Uterus (tissue), 2 donors: ENCODE measurements at regions not wholly inside any gene's neighbourhood (a gene's known extent, or its start where the extent isn't known, plus 50 kb on each side); places are given as distances from the start of the nearest gene placed in this dataset.

Experiments used
- POLR2A ChIP-seq, 2 donors: fragments of 450-650 bp; IDR thresholded peaks; one replicate each; pipeline ENCODE4 v1.6.1; 2016; ENCODE audit warnings: antibody characterized with exemption in 2 of 2, mild to moderate bottlenecking in 1 of 2, moderate library complexity in 1 of 2
- TF ChIP-seq, protein P1 (sequence below), 4 experiments: fragments of 200-600 bp in 2 of 4; fragments of 450-650 bp in 2 of 4; sonication (generic) in 2 of 4; IDR thresholded peaks; one replicate each; pipeline ENCODE4 v1.5.1; 2016 to 2019; ENCODE audit warnings: antibody characterized with exemption in 4 of 4, mild to moderate bottlenecking in 2 of 4, moderate library complexity in 1 of 4

DNA sequence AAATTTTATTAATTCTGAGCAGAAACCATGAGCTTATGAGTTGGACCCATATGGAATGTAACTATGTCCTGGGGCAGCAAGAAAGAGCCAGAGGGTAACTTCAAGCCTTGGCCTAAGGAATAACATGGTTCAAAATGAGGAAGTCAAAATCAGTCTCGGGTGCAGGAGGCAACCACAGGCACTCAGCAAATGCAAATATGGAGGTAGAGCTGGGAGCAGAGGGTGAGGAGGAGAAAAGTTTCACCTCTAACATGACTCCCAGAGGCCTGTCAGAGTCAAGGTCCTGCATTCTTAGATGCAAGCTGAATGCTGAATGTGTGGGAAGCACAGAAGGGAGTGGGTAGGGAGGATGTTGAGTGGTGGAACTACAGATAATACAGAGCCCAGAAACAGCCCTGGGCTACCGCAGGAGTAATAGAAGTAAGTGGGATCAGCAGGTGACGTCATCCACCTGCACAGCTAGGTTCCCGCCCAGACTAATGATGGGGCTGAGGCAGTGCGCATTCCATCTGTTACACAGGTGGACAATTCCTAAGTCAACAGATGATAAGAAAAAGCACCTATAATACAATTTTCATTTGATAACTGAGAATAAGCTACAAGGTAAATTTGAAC lies 279.8 kb upstream of the ARRDC4 start:
- TF ChIP-seq, protein P1, sequence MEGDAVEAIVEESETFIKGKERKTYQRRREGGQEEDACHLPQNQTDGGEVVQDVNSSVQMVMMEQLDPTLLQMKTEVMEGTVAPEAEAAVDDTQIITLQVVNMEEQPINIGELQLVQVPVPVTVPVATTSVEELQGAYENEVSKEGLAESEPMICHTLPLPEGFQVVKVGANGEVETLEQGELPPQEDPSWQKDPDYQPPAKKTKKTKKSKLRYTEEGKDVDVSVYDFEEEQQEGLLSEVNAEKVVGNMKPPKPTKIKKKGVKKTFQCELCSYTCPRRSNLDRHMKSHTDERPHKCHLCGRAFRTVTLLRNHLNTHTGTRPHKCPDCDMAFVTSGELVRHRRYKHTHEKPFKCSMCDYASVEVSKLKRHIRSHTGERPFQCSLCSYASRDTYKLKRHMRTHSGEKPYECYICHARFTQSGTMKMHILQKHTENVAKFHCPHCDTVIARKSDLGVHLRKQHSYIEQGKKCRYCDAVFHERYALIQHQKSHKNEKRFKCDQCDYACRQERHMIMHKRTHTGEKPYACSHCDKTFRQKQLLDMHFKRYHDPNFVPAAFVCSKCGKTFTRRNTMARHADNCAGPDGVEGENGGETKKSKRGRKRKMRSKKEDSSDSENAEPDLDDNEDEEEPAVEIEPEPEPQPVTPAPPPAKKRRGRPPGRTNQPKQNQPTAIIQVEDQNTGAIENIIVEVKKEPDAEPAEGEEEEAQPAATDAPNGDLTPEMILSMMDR (IDR thresholded peaks at IDR 0.05) = no peak
- TF ChIP-seq POLR2A (IDR thresholded peaks at IDR 0.05) = no peak
